Heart right ventricle (tissue), 16 donors: ENCODE measurements at regions not wholly inside any gene's neighbourhood (a gene's known extent, or its start where the extent isn't known, plus 50 kb on each side); places are given as distances from the start of the nearest gene placed in this dataset.

Experiments used
- ATAC-seq, 8 donors: fragments of 200-7000 bp; cut with Tn5 transposase; one replicate each; pipeline ENCODE4 v1.9.1; 2020; ENCODE audit warnings: mild to moderate bottlenecking in 8 of 8, moderate library complexity in 8 of 8, moderate number of reproducible peaks in 1 of 8
- DNase-seq, 2 donors: peaks; one replicate each; pipeline ENCODE4 v3.0.0-alpha.2; 2020
- H3K27ac ChIP-seq, 10 donors: fragments of 200-600 bp; sonication (generic) in 2 of 10; one replicate each; pipeline versions ENCODE4 v1.5.0 to v1.8.0; 2020 to 2022; ENCODE audit warnings: mild to moderate bottlenecking in 3 of 10
- H3K27me3 ChIP-seq, 7 donors: fragments of 200-600 bp; one replicate each; pipeline ENCODE4 v1.8.0; 2021 to 2022; ENCODE audit warnings: mild to moderate bottlenecking in 2 of 7
- H3K36me3 ChIP-seq, 9 donors: fragments of 200-600 bp; sonication (generic) in 1 of 9; one replicate each; pipeline versions ENCODE4 v1.5.0 to v1.8.0; 2020 to 2022; ENCODE audit warnings: mild to moderate bottlenecking in 2 of 9
- H3K4me1 ChIP-seq, 9 donors: fragments of 200-600 bp; sonication (generic) in 1 of 9; one replicate each; pipeline versions ENCODE4 v1.5.0 to v1.8.0; 2020 to 2022; ENCODE audit warnings: mild to moderate bottlenecking in 4 of 9
- H3K4me3 ChIP-seq, 10 donors: fragments of 200-600 bp; sonication (generic) in 2 of 10; one replicate each; pipeline versions ENCODE4 v1.5.0 to v1.8.0; 2020 to 2022; ENCODE audit warnings: mild to moderate bottlenecking in 7 of 10, moderate library complexity in 2 of 10
- H3K9me3 ChIP-seq, 11 donors: fragments of 200-600 bp in 10 of 11; sonication (generic) in 2 of 11; one replicate each; pipeline versions ENCODE4 v1.5.0 to v1.8.0; 2013 to 2022; ENCODE audit warnings: mild to moderate bottlenecking in 2 of 11, control low read depth in 1 of 11, moderate library complexity in 1 of 11
- WGBS, 2 donors: extraction: QIAGEN DNeasy Blood & Tissue Kit; methylation state at CpG; one replicate each; pipeline ENCODE4 v1.1.7; 2013; ENCODE audit warnings: inconsistent platforms in 1 of 2; 5-methylcytosine and 5-hydroxymethylcytosine counted together
- intact Hi-C, 10 donors: fragments of 100-400 bp; cut with DNase I; formaldehyde crosslinking; loops; one replicate each; pipeline versions ENCODE4 v1.11.1 to v1.14.2; 2022
- TF ChIP-seq, protein P1 (sequence below), 9 donors: fragments of 200-600 bp; sonication (generic) in 2 of 9; IDR thresholded peaks; one replicate each; pipeline versions ENCODE4 v1.5.0 to v1.8.0; 2021 to 2022; ENCODE audit warnings: antibody characterized with exemption in 9 of 9, mild to moderate bottlenecking in 5 of 9, moderate library complexity in 1 of 9
- donor health status: Arrhythmogenic right ventricular cardiomyopathy.
- donor health status: ischemic (EF 13 %, LVEDD 7.1; RV severe dilation, severe dysfunction).
- donor health status: healthy with polysubstance abuse.
- donor health status: DM: no; HTN: yes; CAD: no.
- donor health status: DM: no; HTN: no; CAD: no.
- donor health status: ischemic (EF 25% LVEDD 6.9; RV normal size, moderate dysfunction).
- donor health status: ischemic (EF 25% LVEDD 5.7; RV mildly dilated, moderate dysfunction).
- donor health status: healthy.
- donor health status: DM: yes; HTN: yes; CAD: no.
- donor health status: Ischemic cardiomyopathy.
- donor health status: ischemic (EF 35%, LVEDD 5.7; RV mildly dilated, moderate dysfunction).
- donor health status: nonischemic (EF 11% LVEDD 7.7; RV severe dilation, severe dysfunction).
- donor health status: DM: yes; HTN: yes; CAD: no.
- donor health status: PGD.
- donor health status: ischemic (EF 29% LVEDD 5.4; RV normal size, mild dysfunction).
- donor health status: nonischemic (EF 23%, LVEDD 6.1; RV moderate dilation, normal function).

DNA sequence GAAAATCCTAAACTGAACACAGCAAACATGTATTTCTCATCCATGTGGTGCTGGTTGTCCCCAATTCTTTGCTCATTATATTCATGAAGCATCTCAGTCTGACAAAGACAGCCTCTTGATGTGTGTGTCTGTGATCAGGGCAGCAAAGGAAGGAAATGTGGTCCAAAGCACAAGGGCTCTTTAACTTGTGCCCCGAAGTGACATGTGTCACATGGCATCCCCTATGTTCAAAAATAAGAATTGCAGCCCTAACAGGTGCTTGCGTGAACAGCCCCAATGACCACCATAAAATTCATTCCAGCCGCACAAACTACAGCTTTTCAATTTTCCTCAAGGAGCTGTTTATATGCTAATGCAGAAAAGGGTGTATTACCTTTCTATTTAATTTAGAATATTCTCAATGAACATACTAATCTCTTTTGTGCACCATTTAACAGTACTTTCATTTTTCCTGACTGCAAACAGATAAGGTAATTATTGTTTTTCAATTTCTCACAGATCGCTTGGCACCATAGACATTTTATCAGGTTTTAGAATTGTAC lies 231.9 kb upstream of the CTSO start:
- Histone ChIP-seq H3K4me1 (no peaks in the 10 kb centered on the region), H3K36me3 (no peaks in the 10 kb centered on the region), H3K9me3 (no peaks in the 10 kb centered on the region), H3K27ac (no peak overlapping the region), H3K27me3 (no peaks in the 10 kb centered on the region), H3K4me3 (no peak overlapping the region)
- WGBS, 2 donors: 90% methylated on average over 4 of the region's 4 CpGs
- TF ChIP-seq, protein P1, sequence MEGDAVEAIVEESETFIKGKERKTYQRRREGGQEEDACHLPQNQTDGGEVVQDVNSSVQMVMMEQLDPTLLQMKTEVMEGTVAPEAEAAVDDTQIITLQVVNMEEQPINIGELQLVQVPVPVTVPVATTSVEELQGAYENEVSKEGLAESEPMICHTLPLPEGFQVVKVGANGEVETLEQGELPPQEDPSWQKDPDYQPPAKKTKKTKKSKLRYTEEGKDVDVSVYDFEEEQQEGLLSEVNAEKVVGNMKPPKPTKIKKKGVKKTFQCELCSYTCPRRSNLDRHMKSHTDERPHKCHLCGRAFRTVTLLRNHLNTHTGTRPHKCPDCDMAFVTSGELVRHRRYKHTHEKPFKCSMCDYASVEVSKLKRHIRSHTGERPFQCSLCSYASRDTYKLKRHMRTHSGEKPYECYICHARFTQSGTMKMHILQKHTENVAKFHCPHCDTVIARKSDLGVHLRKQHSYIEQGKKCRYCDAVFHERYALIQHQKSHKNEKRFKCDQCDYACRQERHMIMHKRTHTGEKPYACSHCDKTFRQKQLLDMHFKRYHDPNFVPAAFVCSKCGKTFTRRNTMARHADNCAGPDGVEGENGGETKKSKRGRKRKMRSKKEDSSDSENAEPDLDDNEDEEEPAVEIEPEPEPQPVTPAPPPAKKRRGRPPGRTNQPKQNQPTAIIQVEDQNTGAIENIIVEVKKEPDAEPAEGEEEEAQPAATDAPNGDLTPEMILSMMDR (IDR thresholded peaks at IDR 0.05): no peak
- intact Hi-C loops: no loop called here
- ATAC-seq (no peak), DNase-seq (no peak)

DNA sequence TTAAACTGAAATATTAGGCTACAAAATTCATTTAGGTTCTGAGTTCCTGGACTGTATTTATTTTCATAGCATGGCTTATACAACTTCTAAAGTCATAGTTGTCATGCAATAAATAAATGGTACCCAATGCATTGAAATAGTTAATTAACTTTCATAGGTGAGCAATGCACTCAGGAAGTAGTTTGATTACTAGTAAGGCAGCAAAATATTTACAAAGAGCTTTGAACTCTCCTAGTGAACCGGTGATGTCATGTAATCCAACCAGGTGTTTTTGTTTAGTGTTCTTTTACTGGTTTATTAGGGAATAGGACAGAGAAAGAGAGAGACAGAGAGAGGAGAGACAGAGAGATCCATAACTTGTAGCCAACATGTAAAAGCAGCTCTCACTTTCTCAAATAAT lies 228.6 kb upstream of the CTSO start:
- no peak for DNase-seq
- no peak for ATAC-seq
- intact Hi-C loops: no loop called here
- Histone ChIP-seq H3K4me3 (no peak overlapping the region), H3K4me1 (no peaks in the 10 kb centered on the region), H3K36me3 (no peaks in the 10 kb centered on the region), H3K27ac (no peak overlapping the region), H3K9me3 (no peaks in the 10 kb centered on the region), H3K27me3 (no peaks in the 10 kb centered on the region)
- TF ChIP-seq, protein P1 (IDR thresholded peaks at IDR 0.05): no peak
- WGBS, 2 donors: 59 to 64% methylated on average over 1 of the region's 1 CpG

DNA sequence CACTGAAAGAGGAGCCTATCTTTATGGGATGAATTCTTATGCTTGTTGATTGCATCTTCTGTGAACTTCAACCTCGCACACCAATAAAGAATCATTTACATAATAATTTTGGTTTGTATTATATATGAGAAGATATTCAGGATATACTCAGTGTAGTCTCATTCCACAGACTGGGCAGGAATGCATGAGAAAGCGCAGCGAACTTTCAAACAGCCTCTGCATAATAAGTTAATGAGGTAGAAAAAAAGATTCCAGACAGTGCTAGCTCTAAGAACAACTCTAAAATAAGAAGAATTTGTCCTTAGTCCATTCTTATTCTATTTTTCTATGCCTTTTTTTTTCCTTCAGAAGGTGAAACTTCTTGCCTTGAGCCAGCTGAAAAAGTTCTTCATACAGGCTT lies 224.3 kb upstream of the CTSO start:
- 92 to 96% methylated on average over 3 of the region's 3 CpGs for WGBS, 2 donors
- peaks cover 0 to 14% (median 0%) of the 10 kb centered on the region in 11 donors for H3K9me3 ChIP-seq
- DNase-seq (no peak), ATAC-seq (no peak)
- no peaks in the 10 kb centered on the region for H3K4me1 ChIP-seq
- intact Hi-C loops: no loop called here
- no peaks in the 10 kb centered on the region for H3K27me3 ChIP-seq
- H3K36me3 ChIP-seq: no peaks in the 10 kb centered on the region
- no peak overlapping the region for H3K27ac ChIP-seq
- H3K4me3 ChIP-seq: no peak overlapping the region
- TF ChIP-seq, protein P1 (IDR thresholded peaks at IDR 0.05): no peak

DNA sequence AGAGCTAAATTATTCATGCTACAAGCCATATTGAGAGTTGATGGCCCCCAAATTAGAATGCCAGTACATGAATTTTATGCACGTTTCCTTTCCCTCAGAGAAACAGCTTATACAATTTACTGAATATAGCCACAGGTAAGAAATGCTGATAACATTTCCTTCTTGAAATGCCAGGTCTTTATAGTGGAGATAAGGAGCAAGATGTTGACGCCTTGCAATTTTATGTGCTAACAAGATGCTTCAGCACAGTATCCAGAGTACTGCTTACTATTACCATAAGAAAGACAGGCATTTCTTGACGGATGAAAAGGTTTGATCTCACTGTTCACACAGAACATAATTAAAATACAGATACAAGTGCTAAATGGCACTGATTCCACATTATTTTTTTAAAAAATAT lies 223.2 kb upstream of the CTSO start:
- Histone ChIP-seq H3K4me3 (no peak overlapping the region), H3K27me3 (no peaks in the 10 kb centered on the region), H3K9me3 (peaks cover 0 to 14% (median 0%) of the 10 kb centered on the region in 11 donors), H3K4me1 (no peaks in the 10 kb centered on the region), H3K27ac (no peak overlapping the region), H3K36me3 (no peaks in the 10 kb centered on the region)
- intact Hi-C loops: no loop called here
- WGBS, 2 donors: 67 to 78% methylated on average over 3 of the region's 3 CpGs
- TF ChIP-seq, protein P1 (IDR thresholded peaks at IDR 0.05): no peak
- no peak for DNase-seq
- no peak for ATAC-seq
